ENCODE measurements at regions not wholly inside any gene's neighbourhood (a gene's known extent, or its start where the extent isn't known, plus 50 kb on each side); places are given as distances from the start of the nearest gene placed in this dataset.

GRCh38 chr2:5562426-5562825 is 129.8 kb upstream of the SOX11 start:
- Mint-ChIP-seq H3K36me3 (ENCODE audit: unreplicated experiment) (no peaks in the 10 kb centered on the region), H3K9me3 (ENCODE audit: unreplicated experiment) (no peaks in the 10 kb centered on the region), H3K4me1 (ENCODE audit: unreplicated experiment) (peaks cover 12% of the 10 kb centered on the region), H3K27me3 (ENCODE audit: unreplicated experiment) (no peaks in the 10 kb centered on the region), H3K4me3 (ENCODE audit: unreplicated experiment) (no peak overlapping the region), H3K27ac (ENCODE audit: unreplicated experiment) (no peak overlapping the region)
- TF ChIP-seq, protein P1, sequence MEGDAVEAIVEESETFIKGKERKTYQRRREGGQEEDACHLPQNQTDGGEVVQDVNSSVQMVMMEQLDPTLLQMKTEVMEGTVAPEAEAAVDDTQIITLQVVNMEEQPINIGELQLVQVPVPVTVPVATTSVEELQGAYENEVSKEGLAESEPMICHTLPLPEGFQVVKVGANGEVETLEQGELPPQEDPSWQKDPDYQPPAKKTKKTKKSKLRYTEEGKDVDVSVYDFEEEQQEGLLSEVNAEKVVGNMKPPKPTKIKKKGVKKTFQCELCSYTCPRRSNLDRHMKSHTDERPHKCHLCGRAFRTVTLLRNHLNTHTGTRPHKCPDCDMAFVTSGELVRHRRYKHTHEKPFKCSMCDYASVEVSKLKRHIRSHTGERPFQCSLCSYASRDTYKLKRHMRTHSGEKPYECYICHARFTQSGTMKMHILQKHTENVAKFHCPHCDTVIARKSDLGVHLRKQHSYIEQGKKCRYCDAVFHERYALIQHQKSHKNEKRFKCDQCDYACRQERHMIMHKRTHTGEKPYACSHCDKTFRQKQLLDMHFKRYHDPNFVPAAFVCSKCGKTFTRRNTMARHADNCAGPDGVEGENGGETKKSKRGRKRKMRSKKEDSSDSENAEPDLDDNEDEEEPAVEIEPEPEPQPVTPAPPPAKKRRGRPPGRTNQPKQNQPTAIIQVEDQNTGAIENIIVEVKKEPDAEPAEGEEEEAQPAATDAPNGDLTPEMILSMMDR (IDR thresholded peaks at IDR 0.05): no peak
- DNase-seq (ENCODE audit: extremely low spot score, unreplicated experiment): no peak

GRCh38 chr2:5562865-5563264 is 129.3 kb upstream of the SOX11 start:
- peaks cover under 1% of the 10 kb centered on the region for H3K27me3 Mint-ChIP-seq (ENCODE audit: unreplicated experiment)
- no peak for DNase-seq (ENCODE audit: extremely low spot score, unreplicated experiment)
- TF ChIP-seq, protein P1 (IDR thresholded peaks at IDR 0.05): no peak
- no peaks in the 10 kb centered on the region for H3K36me3 Mint-ChIP-seq (ENCODE audit: unreplicated experiment)
- H3K9me3 Mint-ChIP-seq (ENCODE audit: unreplicated experiment): no peaks in the 10 kb centered on the region
- H3K27ac Mint-ChIP-seq (ENCODE audit: unreplicated experiment): no peak overlapping the region
- no peak overlapping the region for H3K4me3 Mint-ChIP-seq (ENCODE audit: unreplicated experiment)
- H3K4me1 Mint-ChIP-seq (ENCODE audit: unreplicated experiment): peaks cover 12% of the 10 kb centered on the region

- TF ChIP-seq, protein P1 (IDR thresholded peaks at IDR 0.05): no peak
- Mint-ChIP-seq H3K4me1 (ENCODE audit: unreplicated experiment) (peaks cover 12% of the 10 kb centered on the region), H3K36me3 (ENCODE audit: unreplicated experiment) (no peaks in the 10 kb centered on the region), H3K27ac (ENCODE audit: unreplicated experiment) (no peak overlapping the region), H3K27me3 (ENCODE audit: unreplicated experiment) (peaks cover 6% of the 10 kb centered on the region), H3K4me3 (ENCODE audit: unreplicated experiment) (no peak overlapping the region), H3K9me3 (ENCODE audit: unreplicated experiment) (no peaks in the 10 kb centered on the region)
- no peak for DNase-seq (ENCODE audit: extremely low spot score, unreplicated experiment)
Observed at GRCh38 chr2:5563411-5563810, 128.8 kb upstream of the SOX11 start.

GRCh38 chr2:5569256-5569655 is 122.9 kb upstream of the SOX11 start:
- no peaks in the 10 kb centered on the region for H3K36me3 Mint-ChIP-seq (ENCODE audit: unreplicated experiment)
- DNase-seq (ENCODE audit: extremely low spot score, unreplicated experiment): no peak
- H3K27ac Mint-ChIP-seq (ENCODE audit: unreplicated experiment): no peak overlapping the region
- no peaks in the 10 kb centered on the region for H3K9me3 Mint-ChIP-seq (ENCODE audit: unreplicated experiment)
- TF ChIP-seq, protein P1 (IDR thresholded peaks at IDR 0.05): no peak
- H3K4me3 Mint-ChIP-seq (ENCODE audit: unreplicated experiment): no peak overlapping the region
- H3K4me1 Mint-ChIP-seq (ENCODE audit: unreplicated experiment): no peaks in the 10 kb centered on the region
- peaks cover 11% of the 10 kb centered on the region for H3K27me3 Mint-ChIP-seq (ENCODE audit: unreplicated experiment)

DNA sequence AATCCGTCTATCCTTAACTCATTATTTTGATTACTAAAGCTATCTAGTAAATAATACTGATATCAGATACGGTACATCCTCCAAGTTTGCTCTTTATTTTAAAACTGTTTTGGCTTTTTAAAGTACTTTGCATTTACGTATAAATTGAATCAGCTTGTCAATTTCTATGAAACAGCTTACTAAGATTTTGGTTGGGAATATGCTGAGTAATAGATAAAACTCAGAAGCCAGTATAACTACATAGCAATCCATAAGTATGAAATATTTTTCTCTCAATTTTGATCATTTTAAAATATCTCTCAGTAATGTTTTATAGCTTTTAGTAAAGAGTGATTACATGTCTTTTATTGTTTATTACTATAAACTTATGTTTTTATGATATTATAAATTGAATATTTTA is 116.2 kb upstream of the SOX11 start:
- H3K9me3 Mint-ChIP-seq (ENCODE audit: unreplicated experiment): peaks cover 4% of the 10 kb centered on the region
- no peaks in the 10 kb centered on the region for H3K36me3 Mint-ChIP-seq (ENCODE audit: unreplicated experiment)
- H3K4me1 Mint-ChIP-seq (ENCODE audit: unreplicated experiment): no peaks in the 10 kb centered on the region
- peaks cover 23% of the 10 kb centered on the region for H3K27me3 Mint-ChIP-seq (ENCODE audit: unreplicated experiment)
- H3K27ac Mint-ChIP-seq (ENCODE audit: unreplicated experiment): no peak overlapping the region
- TF ChIP-seq, protein P1 (IDR thresholded peaks at IDR 0.05): no peak
- DNase-seq (ENCODE audit: extremely low spot score, unreplicated experiment): no peak
- H3K4me3 Mint-ChIP-seq (ENCODE audit: unreplicated experiment): no peak overlapping the region

Measured in osteocyte (in vitro differentiated cells).